WI38 (cell line): ENCODE measurements at regions not wholly inside any gene's neighbourhood (a gene's known extent, or its start where the extent isn't known, plus 50 kb on each side); places are given as distances from the start of the nearest gene placed in this dataset.

Experiments
- H3K4me3 ChIP-seq: 2 replicates; pipeline ENCODE4 v1.5.1; 2011; ENCODE audit warnings: low read depth, mild to moderate bottlenecking, control low read depth, low read length
- TF ChIP-seq, protein P1 (sequence below): IDR thresholded peaks from 2 replicates; pipeline ENCODE4 v1.5.1; 2012; ENCODE audit warnings: low read depth, mild to moderate bottlenecking, control low read depth, low read length

DNA sequence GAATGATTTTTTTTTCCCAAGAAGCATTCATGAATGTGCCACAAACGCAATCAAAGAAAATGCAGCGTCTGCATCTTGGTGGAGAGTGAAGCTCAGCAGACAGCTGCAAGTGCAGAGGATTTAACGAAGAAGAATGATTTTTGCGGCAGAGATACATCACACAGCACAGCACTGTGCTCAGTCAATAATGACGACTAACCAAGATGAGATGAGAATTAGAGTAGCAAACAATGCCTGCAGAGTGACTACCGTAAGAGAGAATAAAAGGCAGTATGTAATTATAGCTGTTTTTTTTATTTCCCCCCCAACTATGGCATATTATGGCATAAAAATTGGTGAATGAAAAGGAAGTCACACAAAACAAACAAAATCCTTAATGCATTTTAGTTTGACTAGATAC lies 218.0 kb upstream of the ROBO1 start:
- TF ChIP-seq, protein P1, sequence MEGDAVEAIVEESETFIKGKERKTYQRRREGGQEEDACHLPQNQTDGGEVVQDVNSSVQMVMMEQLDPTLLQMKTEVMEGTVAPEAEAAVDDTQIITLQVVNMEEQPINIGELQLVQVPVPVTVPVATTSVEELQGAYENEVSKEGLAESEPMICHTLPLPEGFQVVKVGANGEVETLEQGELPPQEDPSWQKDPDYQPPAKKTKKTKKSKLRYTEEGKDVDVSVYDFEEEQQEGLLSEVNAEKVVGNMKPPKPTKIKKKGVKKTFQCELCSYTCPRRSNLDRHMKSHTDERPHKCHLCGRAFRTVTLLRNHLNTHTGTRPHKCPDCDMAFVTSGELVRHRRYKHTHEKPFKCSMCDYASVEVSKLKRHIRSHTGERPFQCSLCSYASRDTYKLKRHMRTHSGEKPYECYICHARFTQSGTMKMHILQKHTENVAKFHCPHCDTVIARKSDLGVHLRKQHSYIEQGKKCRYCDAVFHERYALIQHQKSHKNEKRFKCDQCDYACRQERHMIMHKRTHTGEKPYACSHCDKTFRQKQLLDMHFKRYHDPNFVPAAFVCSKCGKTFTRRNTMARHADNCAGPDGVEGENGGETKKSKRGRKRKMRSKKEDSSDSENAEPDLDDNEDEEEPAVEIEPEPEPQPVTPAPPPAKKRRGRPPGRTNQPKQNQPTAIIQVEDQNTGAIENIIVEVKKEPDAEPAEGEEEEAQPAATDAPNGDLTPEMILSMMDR, result no peak
- H3K4me3 ChIP-seq, result no peak overlapping the region

DNA sequence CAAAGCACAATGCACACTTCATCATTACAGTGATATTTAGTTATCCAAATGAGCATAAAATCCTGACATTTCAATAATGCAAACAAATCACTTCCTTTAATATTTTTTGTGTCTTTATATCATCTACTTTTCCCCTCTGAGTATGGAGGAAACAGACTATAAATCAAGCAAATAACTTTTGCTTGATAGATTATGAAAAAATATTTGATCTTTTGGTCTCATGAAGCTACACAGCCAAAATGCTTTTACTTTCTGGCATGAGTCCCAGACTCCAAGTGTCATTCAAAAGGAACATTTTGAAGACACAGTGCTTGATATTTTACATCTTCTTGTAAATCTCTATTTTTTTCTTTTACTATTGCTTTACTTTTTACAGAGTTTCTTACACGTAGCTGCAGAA lies 215.3 kb upstream of the ROBO1 start:
- TF ChIP-seq, protein P1, result no peak
- H3K4me3 ChIP-seq, result no peak overlapping the region

DNA sequence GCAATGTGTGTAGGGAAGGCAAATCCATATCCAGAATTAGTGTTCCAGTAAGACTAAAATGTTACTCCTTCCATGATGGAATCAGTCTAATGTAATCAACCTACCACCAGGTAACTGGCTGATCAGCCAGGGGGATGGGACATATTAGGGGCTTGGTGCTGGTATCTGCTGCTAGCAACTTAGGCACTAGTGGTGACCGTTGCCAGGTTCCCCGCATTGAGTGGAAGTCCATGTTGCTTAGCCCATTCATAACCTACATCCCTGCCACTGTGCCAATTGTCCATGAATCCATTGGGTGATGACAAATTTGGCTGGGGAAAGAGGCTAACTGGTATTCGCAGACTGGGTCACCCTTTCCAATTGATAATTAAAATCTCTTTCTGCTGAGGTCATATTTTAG lies 212.2 kb upstream of the ROBO1 start:
- TF ChIP-seq, protein P1, result no peak
- H3K4me3 ChIP-seq, result no peak overlapping the region

DNA sequence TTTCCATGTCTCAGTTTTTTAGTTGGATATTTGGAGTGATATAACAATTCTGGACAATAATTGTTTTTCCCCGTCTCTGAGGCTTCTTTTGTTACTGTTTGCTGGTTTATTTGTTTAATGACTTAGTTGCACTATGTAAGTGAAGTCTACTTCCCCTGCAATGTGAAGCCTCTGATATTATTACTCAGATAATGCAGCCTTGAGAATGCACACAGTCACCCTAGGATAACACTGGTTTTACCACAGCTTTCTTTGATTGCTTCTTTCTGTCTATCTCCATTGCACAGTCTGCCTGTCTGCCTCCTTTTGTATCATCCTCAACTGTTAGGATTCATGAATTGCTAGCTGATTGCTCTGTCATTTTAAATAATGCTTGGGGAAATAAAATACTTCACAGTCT lies 208.7 kb upstream of the ROBO1 start:
- TF ChIP-seq, protein P1, result no peak
- no peak overlapping the region for H3K4me3 ChIP-seq

DNA sequence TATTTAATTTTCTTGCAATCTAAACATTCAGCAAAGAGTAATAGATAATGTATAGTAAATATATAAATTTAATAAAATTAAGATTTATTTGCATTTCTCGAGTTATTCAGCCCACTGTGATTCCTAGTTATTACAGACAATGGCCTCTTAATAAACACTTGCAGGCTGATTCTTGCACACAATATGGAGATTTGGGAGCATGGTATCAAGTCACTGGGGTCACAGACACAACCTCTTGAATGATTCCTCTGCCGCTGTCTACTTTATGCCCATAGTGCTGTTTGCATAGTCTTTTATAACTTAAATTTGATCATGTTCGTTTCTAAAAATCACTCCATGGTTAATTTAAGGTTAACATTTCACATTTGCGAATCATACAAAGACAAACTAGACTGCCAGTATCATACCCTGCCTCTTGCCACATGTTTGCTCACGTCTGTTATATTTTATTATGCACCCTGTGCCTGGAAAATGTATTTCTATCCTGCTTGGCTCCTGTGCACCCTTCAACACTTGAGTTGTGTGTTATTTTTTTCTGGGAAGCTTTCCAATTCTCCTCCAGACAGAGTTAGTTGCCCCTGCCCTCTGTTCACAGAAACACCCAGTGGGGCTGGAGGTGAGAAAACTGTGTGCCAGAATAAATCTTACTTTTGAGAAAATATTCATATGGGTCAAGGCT lies 206.3 kb upstream of the ROBO1 start:
- no peak overlapping the region for H3K4me3 ChIP-seq
- TF ChIP-seq, protein P1, result no peak

DNA sequence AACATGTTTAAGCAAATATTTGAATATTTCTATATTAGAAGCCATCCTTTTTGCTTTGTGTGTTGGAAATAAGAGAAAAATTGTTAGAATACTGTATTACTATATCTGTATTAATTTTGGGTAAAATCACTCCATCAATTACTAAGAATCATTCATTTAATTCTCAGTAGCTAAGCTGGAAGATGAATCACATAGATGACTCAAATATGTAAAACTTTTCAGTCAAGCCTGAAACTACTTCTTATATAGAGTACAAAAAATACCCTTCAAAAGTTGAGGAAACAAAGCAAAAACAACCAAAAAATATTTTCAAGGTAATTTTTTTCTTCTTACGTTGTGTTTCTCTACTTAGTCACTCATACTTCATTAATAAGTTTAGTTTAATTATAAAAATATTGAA lies 205.7 kb upstream of the ROBO1 start:
- TF ChIP-seq, protein P1, result no peak
- no peak overlapping the region for H3K4me3 ChIP-seq

DNA sequence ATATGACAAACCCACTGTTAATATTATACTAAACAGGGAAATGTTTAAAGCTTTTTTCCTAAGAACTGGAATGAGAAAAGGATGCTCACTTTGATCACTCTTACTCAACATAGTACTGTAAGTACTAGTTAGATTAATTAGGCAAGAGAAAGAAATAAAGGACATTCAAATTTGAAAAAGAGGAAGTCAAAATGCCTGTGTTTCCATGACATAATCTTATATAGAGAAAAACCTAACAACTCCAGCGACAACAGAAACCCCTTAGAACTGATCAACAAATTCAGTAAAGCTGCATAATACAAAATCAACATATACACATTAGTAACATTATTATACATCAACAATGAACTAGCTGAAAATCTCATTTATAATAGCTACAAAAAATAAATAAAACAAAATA lies 200.6 kb upstream of the ROBO1 start:
- H3K4me3 ChIP-seq, result no peak overlapping the region
- TF ChIP-seq, protein P1, result no peak
